ENCODE measurements at regions not wholly inside any gene's neighbourhood (a gene's known extent, or its start where the extent isn't known, plus 50 kb on each side); places are given as distances from the start of the nearest gene placed in this dataset.

- H3K9me3 ChIP-seq = no peaks in the 10 kb centered on the region
- ATAC-seq (no peak), DNase-seq (no peak)
- TF ChIP-seq, protein P1, sequence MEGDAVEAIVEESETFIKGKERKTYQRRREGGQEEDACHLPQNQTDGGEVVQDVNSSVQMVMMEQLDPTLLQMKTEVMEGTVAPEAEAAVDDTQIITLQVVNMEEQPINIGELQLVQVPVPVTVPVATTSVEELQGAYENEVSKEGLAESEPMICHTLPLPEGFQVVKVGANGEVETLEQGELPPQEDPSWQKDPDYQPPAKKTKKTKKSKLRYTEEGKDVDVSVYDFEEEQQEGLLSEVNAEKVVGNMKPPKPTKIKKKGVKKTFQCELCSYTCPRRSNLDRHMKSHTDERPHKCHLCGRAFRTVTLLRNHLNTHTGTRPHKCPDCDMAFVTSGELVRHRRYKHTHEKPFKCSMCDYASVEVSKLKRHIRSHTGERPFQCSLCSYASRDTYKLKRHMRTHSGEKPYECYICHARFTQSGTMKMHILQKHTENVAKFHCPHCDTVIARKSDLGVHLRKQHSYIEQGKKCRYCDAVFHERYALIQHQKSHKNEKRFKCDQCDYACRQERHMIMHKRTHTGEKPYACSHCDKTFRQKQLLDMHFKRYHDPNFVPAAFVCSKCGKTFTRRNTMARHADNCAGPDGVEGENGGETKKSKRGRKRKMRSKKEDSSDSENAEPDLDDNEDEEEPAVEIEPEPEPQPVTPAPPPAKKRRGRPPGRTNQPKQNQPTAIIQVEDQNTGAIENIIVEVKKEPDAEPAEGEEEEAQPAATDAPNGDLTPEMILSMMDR (IDR thresholded peaks at IDR 0.05) = no peak
- H3K4me3 ChIP-seq = no peak overlapping the region
- no peaks in the 10 kb centered on the region for H3K36me3 ChIP-seq
- intact Hi-C loops (cut with DNase I) = no loop called here
- no peaks in the 10 kb centered on the region for H3K27me3 ChIP-seq
- no peak overlapping the region for H3K27ac ChIP-seq
- no peaks in the 10 kb centered on the region for H3K4me1 ChIP-seq
These were observed 493.7 kb upstream of the HS6ST1 start for GRCh38 chr2:128812183-128812940.

DNA sequence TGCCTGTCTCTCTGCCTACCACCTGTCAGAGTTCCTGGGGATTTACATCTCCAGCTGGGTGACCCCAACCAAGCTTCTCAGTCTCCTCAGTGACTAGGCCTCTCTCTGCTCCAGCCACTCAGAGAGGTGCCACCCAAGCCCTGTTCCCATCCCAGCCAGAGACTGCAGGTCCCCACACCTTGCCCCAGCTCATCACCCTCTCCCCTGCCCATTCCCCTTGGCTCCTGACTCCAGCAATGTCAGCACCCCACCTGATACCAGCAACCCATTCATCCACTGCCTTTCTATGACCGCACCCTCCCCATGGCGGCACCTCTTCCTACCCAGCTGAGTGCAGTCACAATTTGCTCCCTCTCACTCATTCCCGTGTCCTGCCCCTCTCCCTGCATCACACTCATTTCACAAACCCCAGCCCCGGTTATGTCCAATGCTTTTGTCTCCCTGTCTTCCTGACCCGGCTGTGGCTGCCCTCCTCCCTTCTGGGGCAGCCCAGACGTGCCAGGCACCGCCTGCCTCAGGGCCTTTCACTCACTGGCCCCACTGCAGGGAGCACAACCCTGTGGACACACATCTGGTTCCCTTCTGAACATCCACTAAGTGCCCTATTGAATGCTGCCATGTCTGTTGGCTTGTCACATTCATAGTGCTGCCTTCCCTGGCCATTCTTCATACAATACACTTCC is 494.8 kb upstream of the HS6ST1 start:
- no peaks in the 10 kb centered on the region for H3K9me3 ChIP-seq
- no peak overlapping the region for H3K27ac ChIP-seq
- DNase-seq (no peak), ATAC-seq (no peak)
- H3K27me3 ChIP-seq = no peaks in the 10 kb centered on the region
- H3K36me3 ChIP-seq = no peaks in the 10 kb centered on the region
- intact Hi-C loops (cut with DNase I) = no loop called here
- no peak overlapping the region for H3K4me3 ChIP-seq
- TF ChIP-seq, protein P1 (IDR thresholded peaks at IDR 0.05) = no peak
- no peaks in the 10 kb centered on the region for H3K4me1 ChIP-seq

DNA sequence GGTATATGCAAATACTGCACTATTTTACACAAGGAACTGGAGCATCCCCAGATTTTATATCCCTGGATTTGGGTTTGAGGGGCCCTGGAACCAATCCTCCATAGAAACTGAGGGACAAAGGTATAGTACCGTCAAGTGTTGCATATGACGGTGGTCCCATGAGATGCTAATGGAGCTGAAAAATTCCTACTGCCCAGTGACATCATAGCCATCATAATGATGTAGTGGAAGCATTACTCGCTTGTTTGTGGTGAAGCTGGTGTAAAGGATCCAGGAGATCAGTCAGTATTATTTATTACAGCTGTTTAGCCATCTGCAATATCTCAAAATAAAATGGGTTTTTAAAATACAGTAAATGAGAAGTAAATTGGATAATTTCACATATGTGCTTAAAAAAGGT is 496.6 kb upstream of the HS6ST1 start:
- Histone ChIP-seq H3K4me3 (no peak overlapping the region), H3K27me3 (no peaks in the 10 kb centered on the region), H3K27ac (no peak overlapping the region), H3K4me1 (no peaks in the 10 kb centered on the region), H3K36me3 (no peaks in the 10 kb centered on the region), H3K9me3 (no peaks in the 10 kb centered on the region)
- DNase-seq (no peak), ATAC-seq (no peak)
- TF ChIP-seq, protein P1 (IDR thresholded peaks at IDR 0.05) = no peak
- intact Hi-C loops (cut with DNase I) = no loop called here

DNA sequence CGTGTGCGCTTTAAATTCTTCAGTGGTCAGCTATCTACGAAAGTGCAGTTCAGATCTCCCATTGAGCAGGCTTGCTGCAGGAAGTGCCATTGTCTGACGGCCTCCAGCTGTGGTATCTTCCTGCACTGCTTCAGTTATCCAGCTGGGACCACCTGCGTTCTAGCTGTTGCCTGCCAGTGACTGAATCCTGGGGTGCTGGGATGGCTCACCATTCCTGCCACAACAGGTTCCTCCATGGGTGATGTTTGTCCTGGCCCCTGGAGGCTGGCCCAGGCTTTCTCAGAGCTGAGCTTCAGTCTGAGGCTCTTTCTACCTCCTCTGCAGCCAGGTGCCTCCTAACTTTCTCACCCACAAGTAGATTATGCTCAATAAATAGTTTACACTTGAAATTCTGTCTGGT is 498.5 kb upstream of the HS6ST1 start:
- Histone ChIP-seq H3K27ac (no peak overlapping the region), H3K4me1 (no peaks in the 10 kb centered on the region), H3K27me3 (no peaks in the 10 kb centered on the region), H3K9me3 (no peaks in the 10 kb centered on the region), H3K4me3 (no peak overlapping the region), H3K36me3 (no peaks in the 10 kb centered on the region)
- intact Hi-C loops (cut with DNase I) = no loop called here
- DNase-seq (no peak), ATAC-seq (no peak)
- TF ChIP-seq, protein P1 (IDR thresholded peaks at IDR 0.05) = no peak

DNA sequence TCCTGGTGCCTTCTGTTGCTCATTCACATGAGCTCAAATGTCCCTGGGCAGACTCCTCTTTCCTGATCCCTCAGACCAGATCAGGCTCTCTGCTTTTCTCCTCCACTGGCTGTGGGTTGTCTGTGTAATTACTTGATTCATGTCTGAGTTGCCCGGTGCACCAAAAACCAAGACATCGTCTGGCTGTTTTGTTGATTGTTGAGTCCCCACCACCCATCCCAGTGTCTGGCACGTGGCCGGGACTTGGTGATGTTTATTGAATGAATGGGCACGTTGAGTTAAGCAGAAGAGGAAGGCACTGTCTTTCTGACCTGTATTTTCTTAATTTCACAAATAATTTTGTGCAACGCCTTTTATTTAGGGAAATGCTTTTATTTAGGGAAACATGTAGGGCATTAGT is 499.1 kb upstream of the HS6ST1 start:
- Histone ChIP-seq H3K36me3 (no peaks in the 10 kb centered on the region), H3K4me3 (no peak overlapping the region), H3K27me3 (no peaks in the 10 kb centered on the region), H3K27ac (no peak overlapping the region), H3K4me1 (no peaks in the 10 kb centered on the region), H3K9me3 (no peaks in the 10 kb centered on the region)
- DNase-seq (no peak), ATAC-seq (no peak)
- intact Hi-C loops (cut with DNase I) = no loop called here
- TF ChIP-seq, protein P1 (IDR thresholded peaks at IDR 0.05) = no peak
